MCF 10A (cell line): ENCODE measurements at regions not wholly inside any gene's neighbourhood (a gene's known extent, or its start where the extent isn't known, plus 50 kb on each side); places are given as distances from the start of the nearest gene placed in this dataset.

Experiments used
- BruUV-seq: library from RNA; stranded (reverse); fragments of 400-500 nt; replicated peaks from 2 replicates; lab custom pipeline; 2021; lab: Mats Ljungman, UMichigan
- CTCF ChIA-PET: fragments of 300-600 bp; sonication (Branson Sonifier 250); formaldehyde crosslinking; extraction: SDS; loops from one replicate; lab custom pipeline; 2021; ENCODE audit warnings: antibody characterized with exemption, inconsistent platforms; lab: Yijun Ruan, JAX
- POLR2A ChIA-PET: fragments of 300-600, 350-650 bp; sonication (Branson Sonifier 250); formaldehyde crosslinking; extraction: SDS; loops from one replicate; lab custom pipeline; 2020; ENCODE audit warnings: antibody characterized with exemption, inconsistent platforms; lab: Yijun Ruan, JAX
- DNase-seq: peaks from one replicate; pipeline ENCODE4 v3.0.0-alpha.2; 2018; ENCODE audit not compliant: unreplicated experiment
- H3K27ac Mint-ChIP-seq: one replicate; pipeline ENCODE4 v1.8.0; 2022; ENCODE audit warnings: mild to moderate bottlenecking, low read depth, mixed read lengths; ENCODE audit not compliant: unreplicated experiment
- H3K27me3 Mint-ChIP-seq: one replicate; pipeline ENCODE4 v1.8.0; 2022; ENCODE audit warnings: mixed read lengths; ENCODE audit not compliant: insufficient read depth, unreplicated experiment
- H3K36me3 Mint-ChIP-seq: one replicate; pipeline ENCODE4 v1.8.0; 2022; ENCODE audit warnings: mild to moderate bottlenecking, moderate library complexity, mixed read lengths; ENCODE audit not compliant: insufficient read depth, unreplicated experiment
- H3K4me1 Mint-ChIP-seq: one replicate; pipeline ENCODE4 v1.8.0; 2022; ENCODE audit warnings: mixed read lengths; ENCODE audit not compliant: insufficient read depth, unreplicated experiment
- H3K4me3 Mint-ChIP-seq: one replicate; pipeline ENCODE4 v1.8.0; 2022; ENCODE audit warnings: mild to moderate bottlenecking, moderate library complexity, mixed read lengths; ENCODE audit not compliant: unreplicated experiment
- H3K9me3 Mint-ChIP-seq: one replicate; pipeline ENCODE4 v1.8.0; 2022; ENCODE audit warnings: mixed read lengths; ENCODE audit not compliant: unreplicated experiment
- CTCF ChIP-seq: fragments of 200-600 bp; IDR thresholded peaks from one replicate; pipeline ENCODE4 v1.8.0; 2022; ENCODE audit warnings: antibody characterized with exemption, mild to moderate bottlenecking; ENCODE audit not compliant: unreplicated experiment
- intact Hi-C: fragments of 100-400 bp; cut with micrococcal nuclease; formaldehyde crosslinking; loops from 2 replicates; pipeline ENCODE4 v1.14.1; 2022

- Mint-ChIP-seq H3K27ac (no peak overlapping the region), H3K36me3 (no peaks in the 10 kb centered on the region), H3K9me3 (no peaks in the 10 kb centered on the region), H3K4me3 (no peak overlapping the region), H3K4me1 (no peaks in the 10 kb centered on the region), H3K27me3 (peaks cover 12% of the 10 kb centered on the region)
- DNase-seq, result no peak
- no peak for TF ChIP-seq CTCF
- ChIA-PET CTCF (no interaction called here), POLR2A (interaction anchor here (0.6 kb wide), 1 partner anchor 1670 kb away, joined by 3 read pairs; no protein-coding TSS in a partner anchor)
- BruUV-seq, result no TSS peak
- intact Hi-C loops, result no loop called here
These were observed 78.6 kb upstream of the MAGI2 start for GRCh38 chr7:79531905-79532664.

DNA sequence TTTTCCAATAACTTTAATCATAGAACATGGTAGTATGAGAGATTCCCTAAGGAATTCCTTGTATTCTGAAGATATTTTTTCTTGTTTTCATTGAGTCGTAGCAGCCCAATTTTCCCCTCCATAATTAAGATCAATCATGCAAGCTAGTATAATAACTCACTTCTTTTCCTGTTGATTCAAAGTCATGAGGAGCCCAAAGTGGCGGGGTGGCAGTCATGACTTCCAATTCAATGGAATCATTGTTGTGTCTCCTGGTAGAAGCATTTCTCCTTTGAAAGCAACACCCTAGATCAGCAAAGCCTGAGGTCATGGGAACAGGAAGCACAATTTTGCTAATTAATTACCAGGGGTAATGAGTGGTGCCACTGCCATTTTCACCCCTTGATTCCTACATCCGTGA, 77.6 kb upstream of the MAGI2 start:
- CTCF ChIA-PET, result interaction anchor here (0.7 kb wide), 1 partner anchor 451 kb away, joined by 3 read pairs; no protein-coding TSS in a partner anchor
- DNase-seq, result no peak
- H3K27ac Mint-ChIP-seq, result no peak overlapping the region
- POLR2A ChIA-PET, result no interaction called here
- no peak for TF ChIP-seq CTCF
- H3K9me3 Mint-ChIP-seq, result no peaks in the 10 kb centered on the region
- peaks cover 12% of the 10 kb centered on the region for H3K27me3 Mint-ChIP-seq
- intact Hi-C loops, result no loop called here
- no peaks in the 10 kb centered on the region for H3K36me3 Mint-ChIP-seq
- no peak overlapping the region for H3K4me3 Mint-ChIP-seq
- H3K4me1 Mint-ChIP-seq, result no peaks in the 10 kb centered on the region
- no TSS peak for BruUV-seq

DNA sequence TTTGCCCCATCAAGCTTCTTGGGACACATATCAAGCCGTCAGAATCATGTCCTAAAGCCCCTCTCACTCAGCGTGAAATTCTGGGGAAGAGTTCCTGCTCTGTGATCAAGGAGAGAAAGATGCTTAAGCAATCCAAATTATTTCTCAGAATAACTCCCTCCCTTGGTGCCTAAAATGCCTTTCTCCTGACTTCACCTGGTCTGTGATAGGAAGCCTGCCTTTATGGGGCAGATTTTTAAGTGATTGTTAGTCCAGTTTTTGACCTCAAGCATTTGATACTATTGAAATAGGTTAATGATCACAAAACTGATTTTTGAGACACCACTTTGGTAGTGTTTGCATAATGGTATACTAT, 76.4 kb upstream of the MAGI2 start:
- BruUV-seq, result no TSS peak
- Mint-ChIP-seq H3K4me3 (no peak overlapping the region), H3K4me1 (no peaks in the 10 kb centered on the region), H3K27ac (no peak overlapping the region), H3K27me3 (peaks cover 12% of the 10 kb centered on the region), H3K9me3 (no peaks in the 10 kb centered on the region), H3K36me3 (no peaks in the 10 kb centered on the region)
- DNase-seq, result no peak
- intact Hi-C loops, result no loop called here
- no peak for TF ChIP-seq CTCF
- CTCF ChIA-PET, result no interaction called here
- POLR2A ChIA-PET, result no interaction called here

- Mint-ChIP-seq H3K4me3 (no peak overlapping the region), H3K27me3 (peaks cover 12% of the 10 kb centered on the region)
- CTCF ChIA-PET, result no interaction called here
These were observed 75.9 kb upstream of the MAGI2 start for GRCh38 chr7:79529214-79529880.

More at GRCh38 chr7:79529214-79529880, 75.9 kb upstream of the MAGI2 start:
- intact Hi-C loops, result no loop called here
- POLR2A ChIA-PET, result no interaction called here
- Mint-ChIP-seq H3K9me3 (no peaks in the 10 kb centered on the region), H3K4me1 (no peaks in the 10 kb centered on the region), H3K27ac (no peak overlapping the region), H3K36me3 (no peaks in the 10 kb centered on the region)
- no TSS peak for BruUV-seq
- DNase-seq, result no peak
- no peak for TF ChIP-seq CTCF
